MM.1S (cell line): ENCODE measurements at regions not wholly inside any gene's neighbourhood (a gene's known extent, or its start where the extent isn't known, plus 50 kb on each side); places are given as distances from the start of the nearest gene placed in this dataset.

Source experiments
- EZH2 ChIP-seq: fragments of 300-600 bp; sonication (generic); optimal IDR thresholded peaks from 2 replicates; pipeline ENCODE3; 2017; ENCODE audit warnings: low read depth, mild to moderate bottlenecking, antibody characterized with exemption, low read length, mixed read lengths
- EZH2phosphoT487 ChIP-seq: fragments of 300-600 bp; sonication (generic); IDR thresholded peaks from 2 replicates; pipeline ENCODE4 v1.6.1; 2018; ENCODE audit warnings: antibody characterized with exemption, low read length
- TF ChIP-seq, protein P1 (sequence below): fragments of 300-600 bp; sonication (generic); IDR thresholded peaks from 2 replicates; pipeline ENCODE4 v1.5.1; 2016; ENCODE audit warnings: antibody characterized with exemption, low read length, mixed read lengths

DNA sequence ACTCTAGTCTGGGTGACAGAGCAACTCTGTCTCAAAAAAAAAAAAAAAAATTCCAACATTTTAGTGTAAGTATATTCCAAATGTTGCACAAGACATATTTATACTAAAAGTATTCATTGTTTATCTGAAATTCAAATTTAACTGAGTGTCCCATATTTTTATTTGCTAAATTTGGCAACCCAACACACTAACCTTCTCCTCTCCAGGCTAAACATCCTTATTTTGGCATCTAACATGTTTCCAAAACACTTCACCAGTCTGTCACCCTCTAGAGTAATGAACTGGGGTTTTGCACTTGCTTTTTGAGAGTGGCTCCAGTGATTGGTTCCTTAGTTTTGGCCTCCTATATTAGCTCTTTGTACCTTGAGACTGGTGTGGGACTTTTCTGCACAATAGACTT lies 243.4 kb upstream of the SALL1 start:
- TF ChIP-seq, protein P1, sequence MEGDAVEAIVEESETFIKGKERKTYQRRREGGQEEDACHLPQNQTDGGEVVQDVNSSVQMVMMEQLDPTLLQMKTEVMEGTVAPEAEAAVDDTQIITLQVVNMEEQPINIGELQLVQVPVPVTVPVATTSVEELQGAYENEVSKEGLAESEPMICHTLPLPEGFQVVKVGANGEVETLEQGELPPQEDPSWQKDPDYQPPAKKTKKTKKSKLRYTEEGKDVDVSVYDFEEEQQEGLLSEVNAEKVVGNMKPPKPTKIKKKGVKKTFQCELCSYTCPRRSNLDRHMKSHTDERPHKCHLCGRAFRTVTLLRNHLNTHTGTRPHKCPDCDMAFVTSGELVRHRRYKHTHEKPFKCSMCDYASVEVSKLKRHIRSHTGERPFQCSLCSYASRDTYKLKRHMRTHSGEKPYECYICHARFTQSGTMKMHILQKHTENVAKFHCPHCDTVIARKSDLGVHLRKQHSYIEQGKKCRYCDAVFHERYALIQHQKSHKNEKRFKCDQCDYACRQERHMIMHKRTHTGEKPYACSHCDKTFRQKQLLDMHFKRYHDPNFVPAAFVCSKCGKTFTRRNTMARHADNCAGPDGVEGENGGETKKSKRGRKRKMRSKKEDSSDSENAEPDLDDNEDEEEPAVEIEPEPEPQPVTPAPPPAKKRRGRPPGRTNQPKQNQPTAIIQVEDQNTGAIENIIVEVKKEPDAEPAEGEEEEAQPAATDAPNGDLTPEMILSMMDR: no peak
- TF ChIP-seq EZH2phosphoT487 (no peak), EZH2 (no peak)
